HCT116 (cell line): ENCODE measurements at regions not wholly inside any gene's neighbourhood (a gene's known extent, or its start where the extent isn't known, plus 50 kb on each side); places are given as distances from the start of the nearest gene placed in this dataset.

Source experiments
- ATAC-seq: fragments of 200-7000 bp; cut with Tn5 transposase; 2 replicates; pipeline ENCODE4 v1.9.1; 2020; ENCODE audit warnings: mild to moderate bottlenecking, moderate library complexity
- BruUV-seq: library from RNA; stranded (reverse); fragments of 400-500 nt; replicated peaks from 2 replicates; lab custom pipeline; 2021; lab: Mats Ljungman, UMichigan
- CTCF ChIA-PET: fragments of 300-600 bp; sonication (Branson Sonifier 250); formaldehyde crosslinking; loops from one replicate; lab custom pipeline; 2021; ENCODE audit warnings: antibody characterized with exemption; lab: Charles Lee
- POLR2A ChIA-PET: fragments of 300-600, 350-600 bp; sonication (Branson Sonifier 250); formaldehyde crosslinking; loops from one replicate; lab custom pipeline; 2021; ENCODE audit warnings: antibody characterized with exemption; lab: Charles Lee
- RAD21 ChIA-PET, 2 experiments: fragments of 300-600 bp; sonication (Branson Sonifier 250); formaldehyde crosslinking; loops; one replicate each; lab custom pipeline; 2023; ENCODE audit warnings: low total read pairs in 2 of 2; ENCODE audit not compliant: uncharacterized antibody in 2 of 2, unreplicated experiment in 2 of 2, low non-redundant PET in 1 of 2; lab: Charles Lee
- DNase-seq: peaks from one replicate; pipeline ENCODE4 v3.0.0-alpha.2; 2010; ENCODE audit warnings: low read depth, low spot score
- H2AFZ ChIP-seq: fragments of 200-600 bp; shearing (Covaris generic), sonication (generic); 2 replicates; pipeline ENCODE4 v1.6.1; 2017; ENCODE audit warnings: low read depth, mixed run types, mixed read lengths, antibody characterized with exemption, low read length; ENCODE audit not compliant: poor library complexity, severe bottlenecking
- H3K27ac ChIP-seq: 2 replicates; pipeline ENCODE4 v1.5.1; 2012; ENCODE audit warnings: low read depth, low read length
- H3K27me3 ChIP-seq: fragments of 200-600 bp; sonication (generic); 2 replicates; pipeline ENCODE4 v1.6.1; 2016; ENCODE audit warnings: mixed run types, low read length, mixed read lengths; ENCODE audit not compliant: insufficient read depth
- H3K36me3 ChIP-seq, 2 experiments: fragments of 200-500 bp in 1 of 2; fragments of 200-600 bp in 1 of 2; sonication (Bioruptor generic) in 1 of 2; sonication (generic) in 1 of 2; 2 replicates each; pipeline versions ENCODE4 v1.5.1 to v1.6.1; 2014 to 2016; ENCODE audit warnings: low read length in 2 of 2, inconsistent platforms in 1 of 2, mixed read lengths in 1 of 2, mixed run types in 1 of 2; ENCODE audit not compliant: insufficient read depth in 2 of 2, control insufficient read depth in 1 of 2
- H3K4me1 ChIP-seq, 2 experiments: fragments of 200-600 bp in 1 of 2; sonication (generic) in 1 of 2; 2 replicates each; pipeline versions ENCODE4 v1.5.1 to v1.6.1; 2012 to 2017; ENCODE audit warnings: low read length in 2 of 2, inconsistent platforms in 1 of 2, mild to moderate bottlenecking in 1 of 2, mixed read lengths in 1 of 2, mixed run types in 1 of 2, moderate library complexity in 1 of 2; ENCODE audit not compliant: insufficient read depth in 2 of 2, control insufficient read depth in 1 of 2
- H3K4me2 ChIP-seq: fragments of 200-600 bp; sonication (generic); 2 replicates; pipeline ENCODE4 v1.6.1; 2017; ENCODE audit warnings: mixed run types, low read length, mixed read lengths
- H3K4me3 ChIP-seq, 2 experiments: fragments of 200-600 bp in 1 of 2; sonication (generic) in 1 of 2; replicated peaks in 1 of 2; 2 replicates each; pipeline ENCODE4 v1.5.1; 2011 to 2016; ENCODE audit warnings: low read length in 2 of 2, control low read depth in 1 of 2, low read depth in 1 of 2, mild to moderate bottlenecking in 1 of 2, mixed read lengths in 1 of 2, mixed run types in 1 of 2
- H3K79me2 ChIP-seq: fragments of 200-600 bp; sonication (generic); 2 replicates; pipeline ENCODE4 v1.6.1; 2017; ENCODE audit warnings: mild to moderate bottlenecking, mixed run types, low read length, moderate library complexity, mixed read lengths; ENCODE audit not compliant: insufficient read depth
- H3K9ac ChIP-seq: fragments of 200-600 bp; sonication (generic); 2 replicates; pipeline ENCODE4 v1.6.1; 2016; ENCODE audit warnings: low read length, mixed read lengths
- H3K9me2 ChIP-seq: fragments of 200-600 bp; sonication (generic), shearing (Covaris generic); 2 replicates; pipeline ENCODE4 v1.6.1; 2017; ENCODE audit warnings: mixed run types, mild to moderate bottlenecking, moderate library complexity; ENCODE audit not compliant: insufficient read depth
- H3K9me3 ChIP-seq, 2 experiments: fragments of 200-500 bp in 1 of 2; fragments of 200-600 bp in 1 of 2; sonication (Bioruptor generic) in 1 of 2; sonication (generic) in 1 of 2; 2 replicates each; pipeline ENCODE4 v1.6.1; 2014 to 2017; ENCODE audit warnings: low read length in 2 of 2, mixed read lengths in 2 of 2, inconsistent platforms in 1 of 2, low read depth in 1 of 2, mild to moderate bottlenecking in 1 of 2, mixed run types in 1 of 2, moderate library complexity in 1 of 2; ENCODE audit not compliant: control insufficient read depth in 1 of 2, insufficient read depth in 1 of 2
- H4K20me1 ChIP-seq: fragments of 200-600 bp; sonication (generic), shearing (Covaris generic); 2 replicates; pipeline ENCODE4 v1.6.1; 2017; ENCODE audit warnings: mixed run types, mild to moderate bottlenecking, moderate library complexity; ENCODE audit not compliant: insufficient read depth
- CBX3 ChIP-seq: IDR thresholded peaks from 2 replicates; pipeline ENCODE4 v1.6.1; 2012; ENCODE audit warnings: low read depth
- CEBPB ChIP-seq: IDR thresholded peaks from 2 replicates; pipeline ENCODE4 v1.6.1; 2012; ENCODE audit warnings: low read depth
- CTCF ChIP-seq, 3 experiments: fragments of 200-600 bp in 1 of 3; sonication (generic) in 1 of 3; IDR thresholded peaks in 2 of 3; conservative IDR thresholded peaks in 1 of 3; 2 replicates each; pipeline ENCODE4 v1.5.1; 2012 to 2017; ENCODE audit warnings: low read depth in 2 of 3, low read length in 2 of 3, antibody characterized with exemption in 1 of 3, borderline replicate concordance in 1 of 3, control low read depth in 1 of 3, mild to moderate bottlenecking in 1 of 3, mixed read lengths in 1 of 3, mixed run types in 1 of 3, moderate library complexity in 1 of 3; ENCODE audit not compliant: insufficient read depth in 1 of 3
- EGR1 ChIP-seq: IDR thresholded peaks from 2 replicates; pipeline ENCODE4 v1.6.1; 2012; ENCODE audit warnings: low read depth
- EZH2 ChIP-seq: fragments of 200-600 bp; sonication (generic); IDR thresholded peaks from 2 replicates; pipeline ENCODE4 v1.6.1; 2017; ENCODE audit warnings: antibody characterized with exemption, mixed run types
- FOSL1 ChIP-seq: IDR thresholded peaks from 2 replicates; pipeline ENCODE4 v1.6.1; 2012; ENCODE audit warnings: low read depth
- MAX ChIP-seq: IDR thresholded peaks from 2 replicates; pipeline ENCODE4 v1.6.1; 2012
- RAD21 ChIP-seq: IDR thresholded peaks from 2 replicates; pipeline ENCODE4 v1.6.1; 2012; ENCODE audit warnings: low read depth, mild to moderate bottlenecking
- SIN3A ChIP-seq: IDR thresholded peaks from 2 replicates; pipeline ENCODE4 v1.6.1; 2012; ENCODE audit warnings: low read depth
- SRF ChIP-seq: IDR thresholded peaks from 2 replicates; pipeline ENCODE4 v1.6.1; 2012; ENCODE audit warnings: low read depth
- TCF7L2 ChIP-seq: IDR thresholded peaks from 2 replicates; pipeline ENCODE4 v1.7.0; 2011; ENCODE audit warnings: borderline replicate concordance, inconsistent platforms; ENCODE audit not compliant: insufficient read depth, insufficient read length; ENCODE audit errors: extremely low read depth
- ZBTB33 ChIP-seq: IDR thresholded peaks from 2 replicates; pipeline ENCODE4 v1.6.1; 2011; ENCODE audit warnings: mild to moderate bottlenecking, low read length, moderate library complexity; ENCODE audit not compliant: insufficient replicate concordance; ENCODE audit errors: extremely low read depth
- ZFX ChIP-seq: fragments of 450-650 bp; IDR thresholded peaks from 2 replicates; pipeline ENCODE4 v1.6.1; 2017
- ZNF274 ChIP-seq: fragments of 200-500 bp; sonication (Bioruptor generic); IDR thresholded peaks from 2 replicates; pipeline ENCODE4 v1.6.1; 2014; ENCODE audit warnings: mild to moderate bottlenecking, low read depth, low read length, inconsistent platforms
- intact Hi-C: fragments of 100-400 bp; cut with micrococcal nuclease; formaldehyde crosslinking; loops from 2 replicates; pipeline ENCODE4 v1.10.0; 2022

GRCh38 chr13:76418404-76418803, 467.8 kb downstream of the KCTD12 start:
- Histone ChIP-seq H3K9me2 (no peaks in the 10 kb centered on the region), H3K27ac (no peak overlapping the region), H3K9ac (no peak overlapping the region), H3K4me1 (no peaks in the 10 kb centered on the region), H3K27me3 (no peaks in the 10 kb centered on the region), H3K4me2 (no peak overlapping the region), H2AFZ (no peak overlapping the region), H4K20me1 (no peaks in the 10 kb centered on the region), H3K4me3 (no peak overlapping the region), H3K79me2 (no peaks in the 10 kb centered on the region), H3K9me3 (no peaks in the 10 kb centered on the region), H3K36me3 (no peaks in the 10 kb centered on the region)
- DNase-seq (no peak), ATAC-seq (no peak)
- intact Hi-C loops, result no loop called here
- TF ChIP-seq ZNF274 (no peak), SIN3A (no peak), ZBTB33 (no peak), MAX (no peak), FOSL1 (no peak), ZFX (no peak), CBX3 (no peak), TCF7L2 (no peak)
- no TSS peak for BruUV-seq
- POLR2A ChIA-PET, result no interaction called here
- RAD21 ChIA-PET, result no interaction called here
- CTCF ChIA-PET, result no interaction called here

- no peak overlapping the region for H3K27ac ChIP-seq
- no TSS peak for BruUV-seq
- H3K9me2 ChIP-seq, result no peaks in the 10 kb centered on the region
- no peaks in the 10 kb centered on the region for H3K9me3 ChIP-seq
- peaks cover 0 to 3% of the 10 kb centered on the region in 2 experiments; a peak in 1 of 4 replicates for H3K4me1 ChIP-seq
- intact Hi-C loops, result no loop called here
- ATAC-seq (no peak), DNase-seq (no peak)
- ChIA-PET RAD21 (no interaction called here), POLR2A (no interaction called here), CTCF (no interaction called here)
- no peaks in the 10 kb centered on the region for H3K27me3 ChIP-seq
- no peak overlapping the region for H3K4me3 ChIP-seq
- H3K36me3 ChIP-seq, result no peaks in the 10 kb centered on the region
- no peaks in the 10 kb centered on the region for H3K79me2 ChIP-seq
- H4K20me1 ChIP-seq, result no peaks in the 10 kb centered on the region
- H3K4me2 ChIP-seq, result no peak overlapping the region
- no peak overlapping the region for H3K9ac ChIP-seq
- H2AFZ ChIP-seq, result no peak overlapping the region
- TF ChIP-seq SRF (no peak), EZH2 (no peak), ZBTB33 (no peak), EGR1 (no peak), CTCF (IDR thresholded peaks at IDR 0.05 in 2 of 3, conservative IDR thresholded peaks at IDR 0.05 in 1 of 3; ENCODE audit: borderline replicate concordance in 1 of 3, insufficient read depth in 1 of 3, low read depth in 2 of 3, low read length in 2 of 3) (no peak), TCF7L2 (no peak), CEBPB (no peak), RAD21 (no peak), MAX (no peak), ZNF274 (no peak)
Observed at GRCh38 chr13:76414320-76414719, 471.9 kb downstream of the KCTD12 start.
